ENCODE measurements at regions not wholly inside any gene's neighbourhood (a gene's known extent, or its start where the extent isn't known, plus 50 kb on each side); places are given as distances from the start of the nearest gene placed in this dataset.

GRCh38 chr7:10308276-10308675 is 665.4 kb upstream of the PHF14 start:
- TF ChIP-seq POLR2A (IDR thresholded peaks at IDR 0.05) (no peak), CTCF (IDR thresholded peaks at IDR 0.05) (no peak), POLR2AphosphoS5 (IDR thresholded peaks at IDR 0.05) (no peak), EP300 (IDR thresholded peaks at IDR 0.05) (no peak)
